Ovary (tissue), 7 donors: ENCODE measurements at regions not wholly inside any gene's neighbourhood (a gene's known extent, or its start where the extent isn't known, plus 50 kb on each side); places are given as distances from the start of the nearest gene placed in this dataset.

Experiments used
- DNase-seq, 5 donors: peaks; one replicate each; pipeline ENCODE4 v3.0.0-alpha.2; 2019 to 2020
- H3K27ac ChIP-seq, 2 donors: fragments of 200-600 bp; one replicate each; pipeline versions ENCODE4 v1.5.1 to v1.8.0; 2019 to 2022
- H3K27me3 ChIP-seq: fragments of 200-600 bp; one replicate; pipeline ENCODE4 v1.8.0; 2022
- H3K36me3 ChIP-seq: fragments of 200-600 bp; sonication (generic); one replicate; pipeline ENCODE4 v1.5.1; 2019
- H3K4me1 ChIP-seq: one replicate; pipeline ENCODE4 v1.8.1; 2013; ENCODE audit warnings: mild to moderate bottlenecking, moderate library complexity; ENCODE audit not compliant: insufficient read depth
- H3K4me3 ChIP-seq: fragments of 200-600 bp; sonication (generic); one replicate; pipeline ENCODE4 v1.5.1; 2017
- H3K9me3 ChIP-seq, 2 donors: fragments of 200-600 bp in 1 of 2; sonication (generic) in 1 of 2; one replicate each; pipeline versions ENCODE4 v1.5.1 to v1.8.1; 2013 to 2019; ENCODE audit warnings: mild to moderate bottlenecking in 1 of 2, moderate library complexity in 1 of 2
- CTCF ChIP-seq, 3 donors: fragments of 450-650 bp in 2 of 3; fragments of 200-600 bp in 1 of 3; IDR thresholded peaks; one replicate each; pipeline versions ENCODE4 v1.5.1 to v1.8.0; 2016 to 2022; ENCODE audit warnings: antibody characterized with exemption in 3 of 3, mild to moderate bottlenecking in 1 of 3
- EP300 ChIP-seq: sonication (generic); formaldehyde crosslinking; IDR thresholded peaks from one replicate; pipeline ENCODE4 v1.6.1; 2017; ENCODE audit warnings: antibody characterized with exemption
- POLR2A ChIP-seq: fragments of 450-650 bp; IDR thresholded peaks from one replicate; pipeline ENCODE4 v1.6.1; 2017; ENCODE audit warnings: antibody characterized with exemption, mild to moderate bottlenecking, moderate library complexity
- WGBS, 3 donors: extraction: QIAGEN DNeasy Blood & Tissue Kit in 1 of 3; methylation state at CpG; one replicate each; pipeline versions ENCODE4 v1.1.5 to v1.1.7; 2013 to 2017; 5-methylcytosine and 5-hydroxymethylcytosine counted together
- intact Hi-C, 4 donors: fragments of 100-400 bp; cut with DNase I; formaldehyde crosslinking; loops; one replicate each; pipeline versions ENCODE4 v1.11.0 to v1.15.1; 2022 to 2023
- donor health status: DM: no; HTN: no; CAD: no; lungs with moderate emphysema.
- donor health status: DM: no; HTN: no; CAD: no.
- donor health status: Bipolar disorder and iron deficiency.
- donor health status: DM: no; HTN: no; CAD: no.
- donor health status: DM: yes; HTN: yes; CAD: no.

GRCh38 chr1:184823080-184823479, 68.4 kb upstream of the EDEM3 start:
- Histone ChIP-seq H3K9me3 (no peaks in the 10 kb centered on the region), H3K27ac (no peak overlapping the region), H3K36me3 (no peaks in the 10 kb centered on the region), H3K27me3 (no peaks in the 10 kb centered on the region), H3K4me1 (peaks cover 2% of the 10 kb centered on the region), H3K4me3 (no peak overlapping the region)
- 41 to 57% (median 56%) methylated on average over 4 of the region's 4 CpGs for WGBS, 3 donors
- intact Hi-C loops = no loop called here
- no peak for DNase-seq
- TF ChIP-seq CTCF (IDR thresholded peaks at IDR 0.05) = no peak
- TF ChIP-seq EP300 = no peak
- no peak for TF ChIP-seq POLR2A

GRCh38 chr1:184822267-184822666, 67.6 kb upstream of the EDEM3 start:
- TF ChIP-seq EP300 (no peak), POLR2A (no peak), CTCF (IDR thresholded peaks at IDR 0.05) (no peak)
- intact Hi-C loops = no loop called here
- Histone ChIP-seq H3K27ac (no peak overlapping the region), H3K36me3 (no peaks in the 10 kb centered on the region), H3K27me3 (no peaks in the 10 kb centered on the region), H3K9me3 (no peaks in the 10 kb centered on the region), H3K4me1 (no peaks in the 10 kb centered on the region), H3K4me3 (no peak overlapping the region)
- DNase-seq = no peak
- WGBS, 3 donors = 90 to 97% (median 93%) methylated on average over 1 of the region's 1 CpG

- intact Hi-C loops = no loop called here
Measured at GRCh38 chr1:184821658-184822057, 67.0 kb upstream of the EDEM3 start.

GRCh38 chr1:184820956-184821355, 66.3 kb upstream of the EDEM3 start:
- Histone ChIP-seq H3K36me3 (no peaks in the 10 kb centered on the region), H3K4me3 (no peak overlapping the region), H3K4me1 (no peaks in the 10 kb centered on the region), H3K9me3 (no peaks in the 10 kb centered on the region), H3K27me3 (no peaks in the 10 kb centered on the region), H3K27ac (no peak overlapping the region)
- no peak for TF ChIP-seq CTCF (IDR thresholded peaks at IDR 0.05)
- no peak for TF ChIP-seq POLR2A
- TF ChIP-seq EP300 = no peak
- 82 to 86% (median 84%) methylated on average over 5 of the region's 5 CpGs for WGBS, 3 donors
- intact Hi-C loops = no loop called here
- no peak for DNase-seq

More at GRCh38 chr1:184821658-184822057, 67.0 kb upstream of the EDEM3 start:
- Histone ChIP-seq H3K4me1 (no peaks in the 10 kb centered on the region), H3K36me3 (no peaks in the 10 kb centered on the region), H3K4me3 (no peak overlapping the region), H3K27ac (no peak overlapping the region), H3K27me3 (no peaks in the 10 kb centered on the region), H3K9me3 (no peaks in the 10 kb centered on the region)
- TF ChIP-seq EP300 (no peak), POLR2A (no peak), CTCF (IDR thresholded peaks at IDR 0.05) (no peak)
- WGBS, 3 donors = 97 to 98% (median 98%) methylated on average over 4 of the region's 4 CpGs
- DNase-seq = no peak
